SW480 (cell line): ENCODE measurements at regions not wholly inside any gene's neighbourhood (a gene's known extent, or its start where the extent isn't known, plus 50 kb on each side); places are given as distances from the start of the nearest gene placed in this dataset.
A peak's percentile ranks its signal among the peaks of the same experiment; 100 is the strongest.

ENCODE experiments used
- DNase-seq: peaks from one replicate; pipeline ENCODE4 v3.0.0-alpha.2; 2016; ENCODE audit warnings: low spot score

- peak; percentile 93 for DNase-seq
Observed at GRCh38 chr17:72390675-72391508, 270.1 kb downstream of the SOX9 start.

GRCh38 chr17:72392056-72393010, 271.5 kb downstream of the SOX9 start:
- DNase-seq = peak; percentile 48

- peak; percentile 81 for DNase-seq
Observed at GRCh38 chr17:72393553-72393952, 272.7 kb downstream of the SOX9 start.

- DNase-seq = no peak
Observed at GRCh38 chr17:72394531-72394930, 273.7 kb downstream of the SOX9 start.

- DNase-seq = no peak
Observed at GRCh38 chr17:72396121-72396520, 275.3 kb downstream of the SOX9 start.

- DNase-seq = no peak
Observed at GRCh38 chr17:72397223-72397667, 276.4 kb downstream of the SOX9 start.

GRCh38 chr17:72397687-72398086, 276.9 kb downstream of the SOX9 start:
- no peak for DNase-seq

GRCh38 chr17:72399023-72399607, 278.3 kb downstream of the SOX9 start:
- DNase-seq = no peak

GRCh38 chr17:72399608-72400487, 279.0 kb downstream of the SOX9 start:
- DNase-seq = peak; percentile 39

GRCh38 chr17:72400488-72400827, 279.6 kb downstream of the SOX9 start:
- no peak for DNase-seq

GRCh38 chr17:72400863-72401262, 280.0 kb downstream of the SOX9 start:
- no peak for DNase-seq

- no peak for DNase-seq
Observed at GRCh38 chr17:72401883-72402726, 281.3 kb downstream of the SOX9 start.

- DNase-seq = no peak
Observed at GRCh38 chr17:72402727-72403210, 281.9 kb downstream of the SOX9 start.

GRCh38 chr17:72403713-72404209, 282.9 kb downstream of the SOX9 start:
- DNase-seq = no peak

GRCh38 chr17:72404872-72405271, 284.1 kb downstream of the SOX9 start:
- DNase-seq = no peak

- no peak for DNase-seq
Observed at GRCh38 chr17:72405662-72406230, 284.9 kb downstream of the SOX9 start.

GRCh38 chr17:72406498-72406897, 285.7 kb downstream of the SOX9 start:
- no peak for DNase-seq

- peak; percentile 97 for DNase-seq
Observed at GRCh38 chr17:72407336-72407909, 286.6 kb downstream of the SOX9 start.

- DNase-seq = no peak
Observed at GRCh38 chr17:72407931-72408330, 287.1 kb downstream of the SOX9 start.
